Parathyroid adenoma (tissue), 2 donors: ENCODE measurements at regions not wholly inside any gene's neighbourhood (a gene's known extent, or its start where the extent isn't known, plus 50 kb on each side); places are given as distances from the start of the nearest gene placed in this dataset.

ENCODE experiments used
- H2AFZ ChIP-seq: fragments of 300-600 bp; sonication (generic); one replicate; pipeline ENCODE4 v1.7.0; 2017; ENCODE audit warnings: antibody characterized with exemption, mild to moderate bottlenecking
- H3K27ac ChIP-seq: fragments of 300-600 bp; sonication (generic); one replicate; pipeline ENCODE4 v1.7.0; 2017
- H3K27me3 ChIP-seq: fragments of 300-600 bp; sonication (generic); one replicate; pipeline ENCODE4 v1.7.0; 2017; ENCODE audit warnings: low read length; ENCODE audit not compliant: control insufficient read depth, insufficient read depth
- H3K36me3 ChIP-seq: fragments of 300-600 bp; sonication (generic); one replicate; pipeline ENCODE4 v1.7.0; 2017; ENCODE audit warnings: low read length; ENCODE audit not compliant: control insufficient read depth, insufficient read depth
- H3K4me1 ChIP-seq: fragments of 300-600 bp; sonication (generic); one replicate; pipeline ENCODE4 v1.7.0; 2017; ENCODE audit warnings: control low read depth
- H3K4me2 ChIP-seq: fragments of 300-600 bp; sonication (generic); one replicate; pipeline ENCODE4 v1.7.0; 2017; ENCODE audit warnings: low read length
- H3K4me3 ChIP-seq: fragments of 300-600 bp; sonication (generic); one replicate; pipeline ENCODE4 v1.7.0; 2017; ENCODE audit warnings: low read depth, low read length
- H3K79me2 ChIP-seq: fragments of 300-600 bp; sonication (generic); one replicate; pipeline ENCODE4 v1.7.0; 2017; ENCODE audit warnings: control low read depth
- H3K9ac ChIP-seq: fragments of 300-600 bp; sonication (generic); one replicate; pipeline ENCODE4 v1.7.0; 2017; ENCODE audit warnings: mild to moderate bottlenecking
- H3K9me3 ChIP-seq: fragments of 300-600 bp; sonication (generic); one replicate; pipeline ENCODE4 v1.7.0; 2017; ENCODE audit warnings: low read length; ENCODE audit not compliant: control insufficient read depth
- TF ChIP-seq, protein P1 (sequence below): fragments of 300-600 bp; sonication (generic); IDR thresholded peaks from one replicate; pipeline ENCODE4 v1.7.0; 2017; ENCODE audit warnings: antibody characterized with exemption, mild to moderate bottlenecking
- donor health status: primary hyperparathyroidism.

DNA sequence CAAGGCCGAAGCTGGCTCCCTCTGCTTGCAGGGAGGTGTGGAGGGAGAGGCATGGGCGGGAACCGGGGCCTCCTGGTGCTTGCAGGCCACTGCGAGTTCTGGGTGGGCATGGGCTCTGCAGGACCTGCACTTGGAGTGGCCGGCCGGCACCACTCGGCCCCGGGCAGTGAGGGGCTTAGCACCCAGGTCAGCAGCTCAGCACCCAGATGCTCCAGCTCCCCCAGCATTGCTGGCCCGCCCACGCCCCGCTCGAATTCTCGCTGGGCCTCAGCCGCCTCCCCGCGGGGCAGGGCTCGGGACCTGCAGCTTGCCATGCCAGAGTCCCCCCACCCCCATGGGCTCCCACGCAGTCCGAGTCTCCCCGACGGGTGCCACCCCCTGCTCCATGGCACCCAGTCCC lies 176.2 kb upstream of the FAM98A start:
- no peak overlapping the region for H3K4me3 ChIP-seq
- no peaks in the 10 kb centered on the region for H3K27me3 ChIP-seq
- H2AFZ ChIP-seq = no peak overlapping the region
- H3K79me2 ChIP-seq = no peaks in the 10 kb centered on the region
- H3K9ac ChIP-seq = no peak overlapping the region
- TF ChIP-seq, protein P1, sequence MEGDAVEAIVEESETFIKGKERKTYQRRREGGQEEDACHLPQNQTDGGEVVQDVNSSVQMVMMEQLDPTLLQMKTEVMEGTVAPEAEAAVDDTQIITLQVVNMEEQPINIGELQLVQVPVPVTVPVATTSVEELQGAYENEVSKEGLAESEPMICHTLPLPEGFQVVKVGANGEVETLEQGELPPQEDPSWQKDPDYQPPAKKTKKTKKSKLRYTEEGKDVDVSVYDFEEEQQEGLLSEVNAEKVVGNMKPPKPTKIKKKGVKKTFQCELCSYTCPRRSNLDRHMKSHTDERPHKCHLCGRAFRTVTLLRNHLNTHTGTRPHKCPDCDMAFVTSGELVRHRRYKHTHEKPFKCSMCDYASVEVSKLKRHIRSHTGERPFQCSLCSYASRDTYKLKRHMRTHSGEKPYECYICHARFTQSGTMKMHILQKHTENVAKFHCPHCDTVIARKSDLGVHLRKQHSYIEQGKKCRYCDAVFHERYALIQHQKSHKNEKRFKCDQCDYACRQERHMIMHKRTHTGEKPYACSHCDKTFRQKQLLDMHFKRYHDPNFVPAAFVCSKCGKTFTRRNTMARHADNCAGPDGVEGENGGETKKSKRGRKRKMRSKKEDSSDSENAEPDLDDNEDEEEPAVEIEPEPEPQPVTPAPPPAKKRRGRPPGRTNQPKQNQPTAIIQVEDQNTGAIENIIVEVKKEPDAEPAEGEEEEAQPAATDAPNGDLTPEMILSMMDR = no peak
- H3K9me3 ChIP-seq = no peaks in the 10 kb centered on the region
- no peaks in the 10 kb centered on the region for H3K4me1 ChIP-seq
- H3K4me2 ChIP-seq = no peak overlapping the region
- no peaks in the 10 kb centered on the region for H3K36me3 ChIP-seq
- no peak overlapping the region for H3K27ac ChIP-seq

DNA sequence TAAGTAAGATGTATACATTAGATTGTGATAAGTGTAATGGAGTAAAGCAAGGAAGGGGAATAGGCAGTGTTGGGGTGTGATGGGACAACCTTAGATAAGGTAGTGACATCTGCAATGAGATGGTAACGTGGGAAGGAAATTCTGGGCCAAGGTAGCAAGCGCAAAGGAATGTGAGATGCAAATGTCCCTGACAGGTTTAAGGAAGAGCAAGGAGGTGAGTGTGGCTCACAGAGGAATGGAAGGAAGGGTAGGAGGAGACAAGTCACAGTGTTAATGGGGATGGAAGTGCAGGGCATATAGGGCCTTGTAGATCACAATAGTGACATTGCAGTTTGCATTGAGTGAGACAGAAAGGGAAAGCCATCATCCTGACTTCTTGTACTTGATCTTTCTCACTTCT lies 170.9 kb upstream of the FAM98A start:
- TF ChIP-seq, protein P1 = no peak
- no peak overlapping the region for H3K27ac ChIP-seq
- no peaks in the 10 kb centered on the region for H3K36me3 ChIP-seq
- no peaks in the 10 kb centered on the region for H3K4me1 ChIP-seq
- no peak overlapping the region for H3K4me3 ChIP-seq
- H3K4me2 ChIP-seq = no peak overlapping the region
- H3K27me3 ChIP-seq = no peaks in the 10 kb centered on the region
- H3K9me3 ChIP-seq = no peaks in the 10 kb centered on the region
- H3K9ac ChIP-seq = no peak overlapping the region
- H2AFZ ChIP-seq = no peak overlapping the region
- H3K79me2 ChIP-seq = no peaks in the 10 kb centered on the region

DNA sequence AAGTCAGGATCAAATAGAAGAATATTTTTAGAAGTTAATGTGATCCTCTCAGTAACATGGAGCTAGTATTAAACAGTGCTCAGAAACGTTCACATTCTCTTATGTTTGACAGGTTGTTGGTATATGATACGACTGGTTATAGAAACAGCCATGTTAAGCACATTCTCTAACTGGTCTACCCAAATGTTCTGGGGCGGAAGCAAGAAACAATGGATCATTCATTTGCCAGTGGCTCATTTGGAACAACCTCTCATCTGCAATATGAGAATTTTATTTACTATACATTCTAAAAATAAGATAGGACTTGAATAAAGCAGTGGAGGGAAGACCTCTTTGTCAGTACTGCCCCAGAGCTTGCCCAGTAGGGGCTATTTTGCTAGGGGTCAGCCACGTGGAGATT lies 167.1 kb upstream of the FAM98A start:
- no peak overlapping the region for H2AFZ ChIP-seq
- H3K9me3 ChIP-seq = no peaks in the 10 kb centered on the region
- H3K4me3 ChIP-seq = no peak overlapping the region
- no peaks in the 10 kb centered on the region for H3K79me2 ChIP-seq
- H3K36me3 ChIP-seq = no peaks in the 10 kb centered on the region
- no peak overlapping the region for H3K4me2 ChIP-seq
- H3K4me1 ChIP-seq = no peaks in the 10 kb centered on the region
- TF ChIP-seq, protein P1 = no peak
- H3K9ac ChIP-seq = no peak overlapping the region
- H3K27me3 ChIP-seq = no peaks in the 10 kb centered on the region
- H3K27ac ChIP-seq = no peak overlapping the region

DNA sequence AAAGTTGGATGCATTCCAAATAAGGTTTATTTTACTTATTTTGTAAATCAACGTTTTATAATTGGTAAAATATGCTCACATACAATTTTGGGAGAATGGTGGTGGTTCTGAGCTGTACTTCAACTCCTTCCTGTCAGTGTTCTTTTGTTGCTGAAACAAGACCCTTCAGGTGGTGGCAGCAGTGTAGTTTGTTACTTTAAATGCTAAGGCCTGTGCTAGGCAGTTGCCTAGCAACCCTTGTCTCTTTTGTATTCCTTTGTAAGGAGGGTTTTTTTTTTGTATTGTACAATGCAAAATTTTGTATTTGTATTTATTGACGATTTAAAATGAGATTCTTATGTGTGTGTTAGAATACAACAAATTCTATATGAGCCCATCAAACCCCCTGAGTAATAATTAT lies 166.0 kb upstream of the FAM98A start:
- TF ChIP-seq, protein P1 = no peak

DNA sequence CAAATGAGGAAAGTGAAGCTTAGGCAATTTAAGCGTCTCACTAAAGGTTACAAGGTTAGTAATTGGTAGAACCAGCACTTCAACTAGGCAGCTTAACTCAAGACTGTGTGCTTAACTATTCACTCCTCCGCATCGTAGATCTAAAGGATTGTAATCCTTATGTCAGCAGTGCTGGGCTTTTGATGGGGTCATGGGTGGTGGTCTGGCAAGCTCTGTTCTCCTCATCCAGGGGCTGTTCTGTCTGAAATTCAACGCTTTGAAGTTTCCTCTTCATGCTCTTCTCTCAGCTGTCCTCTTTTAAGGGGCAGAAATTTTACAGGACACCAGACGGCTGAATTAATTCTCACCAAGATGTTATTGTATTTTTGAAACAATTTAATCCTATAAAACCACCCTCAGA lies 165.5 kb upstream of the FAM98A start:
- H3K4me1 ChIP-seq = no peaks in the 10 kb centered on the region
- no peaks in the 10 kb centered on the region for H3K9me3 ChIP-seq
- TF ChIP-seq, protein P1 = no peak
- H3K27me3 ChIP-seq = no peaks in the 10 kb centered on the region
- H3K79me2 ChIP-seq = no peaks in the 10 kb centered on the region
- no peak overlapping the region for H3K4me2 ChIP-seq
- H3K27ac ChIP-seq = no peak overlapping the region
- peak overlapping the region; percentile 19 for H2AFZ ChIP-seq
- H3K4me3 ChIP-seq = no peak overlapping the region
- no peaks in the 10 kb centered on the region for H3K36me3 ChIP-seq
- no peak overlapping the region for H3K9ac ChIP-seq

More for the DNA sequence above, 166.0 kb upstream of the FAM98A start:
- H3K4me3 ChIP-seq = no peak overlapping the region
- no peak overlapping the region for H3K27ac ChIP-seq
- no peak overlapping the region for H3K4me2 ChIP-seq
- H3K27me3 ChIP-seq = no peaks in the 10 kb centered on the region
- no peaks in the 10 kb centered on the region for H3K9me3 ChIP-seq
- H3K4me1 ChIP-seq = no peaks in the 10 kb centered on the region
- peak overlapping the region; percentile 19 for H2AFZ ChIP-seq
- no peaks in the 10 kb centered on the region for H3K36me3 ChIP-seq
- no peak overlapping the region for H3K9ac ChIP-seq
- H3K79me2 ChIP-seq = no peaks in the 10 kb centered on the region
